ENCODE measurements at regions not wholly inside any gene's neighbourhood (a gene's known extent, or its start where the extent isn't known, plus 50 kb on each side); places are given as distances from the start of the nearest gene placed in this dataset.

GRCh38 chr14:99100497-99101270 lies 171.3 kb downstream of the BCL11B start:
- no peak for DNase-seq

- DNase-seq: peak; percentile 36
Observed at GRCh38 chr14:99101855-99102461, 170.0 kb downstream of the BCL11B start.

GRCh38 chr14:99116741-99117295 lies 155.2 kb downstream of the BCL11B start:
- no peak for DNase-seq

GRCh38 chr14:99117671-99118045 lies 154.3 kb downstream of the BCL11B start:
- peak; percentile 18 for DNase-seq

DNA sequence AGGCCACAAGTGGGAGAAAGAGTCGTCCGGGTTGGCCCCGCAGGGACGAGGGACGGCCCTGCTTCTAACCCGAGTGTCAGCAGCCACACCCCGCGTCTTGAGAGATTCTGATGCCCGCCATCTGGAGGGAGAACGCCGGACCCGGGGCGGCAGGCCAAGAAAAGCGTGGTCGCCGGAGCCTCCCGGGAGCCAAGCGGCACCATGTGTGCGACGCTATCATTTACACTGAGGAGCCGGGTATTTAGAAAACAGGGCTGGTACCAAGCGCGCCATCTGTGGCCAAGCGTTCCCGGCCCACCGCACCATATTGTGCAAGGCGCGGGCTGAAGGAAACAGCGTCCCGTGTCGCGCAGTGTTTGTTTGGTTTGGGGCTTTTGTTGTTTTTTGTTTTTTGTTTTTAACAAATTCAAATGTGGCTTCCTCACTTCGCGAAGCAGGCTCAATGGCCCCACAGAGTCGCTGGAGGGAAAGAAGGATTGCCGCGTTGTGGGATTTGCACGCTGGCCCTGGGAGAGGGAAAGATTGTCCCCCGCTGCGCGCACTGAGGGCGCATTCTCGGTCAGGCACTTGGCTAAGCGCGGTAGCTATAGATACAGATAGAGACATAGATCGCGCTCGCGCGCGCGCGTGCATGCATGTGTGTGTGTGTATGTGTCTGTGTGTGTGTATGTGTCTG lies 153.8 kb downstream of the BCL11B start:
- DNase-seq: peak; percentile 45

GRCh38 chr14:99118946-99119345 lies 153.1 kb downstream of the BCL11B start:
- peak; percentile 38 for DNase-seq
